ENCODE measurements at regions not wholly inside any gene's neighbourhood (a gene's known extent, or its start where the extent isn't known, plus 50 kb on each side); places are given as distances from the start of the nearest gene placed in this dataset.

- TF ChIP-seq FOXM1 (IDR thresholded peaks at IDR 0.05; ENCODE audit: borderline replicate concordance) (no peak), BHLHE40 (IDR thresholded peaks at IDR 0.05; ENCODE audit: borderline replicate concordance) (no peak), HDGF (IDR thresholded peaks at IDR 0.05; ENCODE audit: borderline replicate concordance) (no peak), ELF4 (IDR thresholded peaks at IDR 0.05) (no peak), CTBP1 (IDR thresholded peaks at IDR 0.05; ENCODE audit: borderline replicate concordance) (no peak)
Measured at GRCh38 chr6:78629836-78630235, 237.5 kb upstream of the IRAK1BP1 start.
